ENCODE measurements at regions not wholly inside any gene's neighbourhood (a gene's known extent, or its start where the extent isn't known, plus 50 kb on each side); places are given as distances from the start of the nearest gene placed in this dataset.

GRCh38 chr12:97927977-97928376 is 465.4 kb downstream of the RMST start:
- DNase-seq (ENCODE audit: low read depth) = no peak

- no peak for DNase-seq (ENCODE audit: low read depth)
Observed at GRCh38 chr12:97936165-97936564, 473.6 kb downstream of the RMST start.

- DNase-seq (ENCODE audit: low read depth) = no peak
Observed at GRCh38 chr12:97938031-97938430, 475.4 kb downstream of the RMST start.

- DNase-seq (ENCODE audit: low read depth) = no peak
Observed at GRCh38 chr12:97939156-97939555, 476.6 kb downstream of the RMST start.

- no peak for DNase-seq (ENCODE audit: low read depth)
Observed at GRCh38 chr12:97940105-97940504, 477.5 kb downstream of the RMST start.

GRCh38 chr12:97940629-97941028 is 478.0 kb downstream of the RMST start:
- DNase-seq (ENCODE audit: low read depth) = no peak

- DNase-seq (ENCODE audit: low read depth) = no peak
Observed at GRCh38 chr12:97941686-97942354, 479.2 kb downstream of the RMST start.

- no peak for DNase-seq (ENCODE audit: low read depth)
Observed at GRCh38 chr12:97943359-97943758, 480.8 kb downstream of the RMST start.

GRCh38 chr12:97944576-97944975 is 482.0 kb downstream of the RMST start:
- no peak for DNase-seq (ENCODE audit: low read depth)

- DNase-seq (ENCODE audit: low read depth) = no peak
Observed at GRCh38 chr12:97946701-97947100, 484.1 kb downstream of the RMST start.

- no peak for DNase-seq (ENCODE audit: low read depth)
Observed at GRCh38 chr12:97948591-97948990, 486.0 kb downstream of the RMST start.

GRCh38 chr12:97951239-97951638 is 488.6 kb downstream of the RMST start:
- DNase-seq (ENCODE audit: low read depth) = no peak

GRCh38 chr12:97951717-97952116 is 489.1 kb downstream of the RMST start:
- no peak for DNase-seq (ENCODE audit: low read depth)

- no peak for DNase-seq (ENCODE audit: low read depth)
Observed at GRCh38 chr12:97957109-97957508, 494.5 kb downstream of the RMST start.

- DNase-seq (ENCODE audit: low read depth) = no peak
Observed at GRCh38 chr12:97960225-97960624, 497.6 kb downstream of the RMST start.

- DNase-seq (ENCODE audit: low read depth) = no peak
Observed at GRCh38 chr12:97960741-97961608, 498.4 kb downstream of the RMST start.

GRCh38 chr12:97967831-97968230 is 505.2 kb downstream of the RMST start:
- no peak for DNase-seq (ENCODE audit: low read depth)

- no peak for DNase-seq (ENCODE audit: low read depth)
Observed at GRCh38 chr12:97968641-97969197, 506.1 kb downstream of the RMST start.

- DNase-seq (ENCODE audit: low read depth) = no peak
Observed at GRCh38 chr12:97977870-97978405, 515.3 kb downstream of the RMST start.

GRCh38 chr12:97982684-97983083 is 520.1 kb downstream of the RMST start:
- DNase-seq (ENCODE audit: low read depth) = no peak

- no peak for DNase-seq (ENCODE audit: low read depth)
Observed at GRCh38 chr12:97983796-97984195, 521.2 kb downstream of the RMST start.

- DNase-seq (ENCODE audit: low read depth) = no peak
Observed at GRCh38 chr12:97984436-97984835, 521.8 kb downstream of the RMST start.
